ENCODE measurements at regions not wholly inside any gene's neighbourhood (a gene's known extent, or its start where the extent isn't known, plus 50 kb on each side); places are given as distances from the start of the nearest gene placed in this dataset.

DNA sequence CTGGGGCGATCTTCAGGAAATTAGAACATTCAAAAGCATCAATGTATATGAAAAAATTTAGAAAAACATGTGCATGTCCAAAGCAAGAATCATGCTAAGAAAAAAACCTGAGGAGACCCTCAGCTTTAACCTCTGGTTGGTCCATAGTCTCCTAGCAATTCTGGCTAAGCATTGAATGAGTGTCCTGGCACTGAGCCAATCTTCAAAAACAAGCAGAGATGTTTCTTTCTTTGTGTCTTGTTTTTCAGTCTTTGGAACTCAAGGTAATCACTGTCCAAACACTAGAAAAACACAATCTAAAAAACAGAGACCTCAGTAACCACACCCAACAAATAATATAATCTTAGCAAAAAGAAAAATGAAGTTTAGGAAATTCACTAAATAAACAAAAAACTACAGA, 205.4 kb upstream of the CARD18 start:
- TF ChIP-seq POLR2A (IDR thresholded peaks at IDR 0.05), result no peak
- TF ChIP-seq, protein P1, sequence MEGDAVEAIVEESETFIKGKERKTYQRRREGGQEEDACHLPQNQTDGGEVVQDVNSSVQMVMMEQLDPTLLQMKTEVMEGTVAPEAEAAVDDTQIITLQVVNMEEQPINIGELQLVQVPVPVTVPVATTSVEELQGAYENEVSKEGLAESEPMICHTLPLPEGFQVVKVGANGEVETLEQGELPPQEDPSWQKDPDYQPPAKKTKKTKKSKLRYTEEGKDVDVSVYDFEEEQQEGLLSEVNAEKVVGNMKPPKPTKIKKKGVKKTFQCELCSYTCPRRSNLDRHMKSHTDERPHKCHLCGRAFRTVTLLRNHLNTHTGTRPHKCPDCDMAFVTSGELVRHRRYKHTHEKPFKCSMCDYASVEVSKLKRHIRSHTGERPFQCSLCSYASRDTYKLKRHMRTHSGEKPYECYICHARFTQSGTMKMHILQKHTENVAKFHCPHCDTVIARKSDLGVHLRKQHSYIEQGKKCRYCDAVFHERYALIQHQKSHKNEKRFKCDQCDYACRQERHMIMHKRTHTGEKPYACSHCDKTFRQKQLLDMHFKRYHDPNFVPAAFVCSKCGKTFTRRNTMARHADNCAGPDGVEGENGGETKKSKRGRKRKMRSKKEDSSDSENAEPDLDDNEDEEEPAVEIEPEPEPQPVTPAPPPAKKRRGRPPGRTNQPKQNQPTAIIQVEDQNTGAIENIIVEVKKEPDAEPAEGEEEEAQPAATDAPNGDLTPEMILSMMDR (IDR thresholded peaks at IDR 0.05), result no peak

All from lower leg skin (tissue), 3 donors.